ENCODE measurements at regions not wholly inside any gene's neighbourhood (a gene's known extent, or its start where the extent isn't known, plus 50 kb on each side); places are given as distances from the start of the nearest gene placed in this dataset.

GRCh38 chr9:129242191-129242941 lies 64.3 kb upstream of the IER5L start:
- DNase-seq (ENCODE audit: low read depth, low spot score): no peak

- no peak for DNase-seq (ENCODE audit: low read depth, low spot score)
These were observed 63.7 kb upstream of the IER5L start for GRCh38 chr9:129241725-129242124.

GRCh38 chr9:129240581-129241211 lies 62.6 kb upstream of the IER5L start:
- DNase-seq (ENCODE audit: low read depth, low spot score): no peak

- no peak for DNase-seq (ENCODE audit: low read depth, low spot score)
These were observed 62.0 kb upstream of the IER5L start for GRCh38 chr9:129239946-129240490.

- DNase-seq (ENCODE audit: low read depth, low spot score): no peak
These were observed 59.7 kb upstream of the IER5L start for GRCh38 chr9:129237803-129238202.

- no peak for DNase-seq (ENCODE audit: low read depth, low spot score)
These were observed 59.1 kb upstream of the IER5L start for GRCh38 chr9:129237164-129237611.

- no peak for DNase-seq (ENCODE audit: low read depth, low spot score)
These were observed 58.5 kb upstream of the IER5L start for GRCh38 chr9:129236441-129237145.

- no peak for DNase-seq (ENCODE audit: low read depth, low spot score)
These were observed 57.9 kb upstream of the IER5L start for GRCh38 chr9:129235931-129236331.

GRCh38 chr9:129235041-129235930 lies 57.2 kb upstream of the IER5L start:
- no peak for DNase-seq (ENCODE audit: low read depth, low spot score)

GRCh38 chr9:129234491-129234890 lies 56.4 kb upstream of the IER5L start:
- DNase-seq (ENCODE audit: low read depth, low spot score): no peak

- DNase-seq (ENCODE audit: low read depth, low spot score): no peak
These were observed 55.0 kb upstream of the IER5L start for GRCh38 chr9:129232839-129233591.

- no peak for DNase-seq (ENCODE audit: low read depth, low spot score)
These were observed 53.7 kb upstream of the IER5L start for GRCh38 chr9:129231759-129232158.

- no peak for DNase-seq (ENCODE audit: low read depth, low spot score)
These were observed 53.1 kb upstream of the IER5L start for GRCh38 chr9:129231022-129231739.

GRCh38 chr9:129230302-129230701 lies 52.2 kb upstream of the IER5L start:
- no peak for DNase-seq (ENCODE audit: low read depth, low spot score)

All from pulmonary artery endothelial cell (primary cell).